Occipital lobe (tissue), 1 donor: ENCODE measurements at regions not wholly inside any gene's neighbourhood (a gene's known extent, or its start where the extent isn't known, plus 50 kb on each side); places are given as distances from the start of the nearest gene placed in this dataset.

Source experiments
- DNase-seq: peaks from one replicate; lab custom pipeline; 2025; lab: John Stamatoyannopoulos, UW

- no peak for DNase-seq
Observed at GRCh38 chr3:88572450-88572849, 422.7 kb downstream of the C3orf38 start.

- no peak for DNase-seq
Observed at GRCh38 chr3:88573472-88573871, 423.7 kb downstream of the C3orf38 start.

DNA sequence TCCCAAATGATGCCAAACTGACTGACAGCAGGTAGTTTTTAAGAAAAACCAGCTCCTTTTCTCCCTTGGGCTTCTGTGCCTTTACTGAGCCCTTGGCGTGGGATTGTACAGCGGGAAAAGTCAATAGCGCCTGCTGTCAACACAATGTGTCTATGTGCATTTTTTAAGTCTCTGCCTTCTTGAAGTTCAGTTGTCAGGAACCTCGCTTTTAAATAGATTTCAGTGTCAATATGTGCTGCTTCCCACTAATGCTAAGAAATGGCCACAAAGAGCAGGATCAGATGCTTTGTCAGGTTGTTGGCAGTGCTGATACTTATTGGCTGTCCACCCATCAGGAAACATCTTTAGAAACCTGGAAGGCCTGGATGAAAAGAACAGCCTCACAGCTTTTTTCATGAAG, 424.4 kb downstream of the C3orf38 start:
- DNase-seq = no peak

DNA sequence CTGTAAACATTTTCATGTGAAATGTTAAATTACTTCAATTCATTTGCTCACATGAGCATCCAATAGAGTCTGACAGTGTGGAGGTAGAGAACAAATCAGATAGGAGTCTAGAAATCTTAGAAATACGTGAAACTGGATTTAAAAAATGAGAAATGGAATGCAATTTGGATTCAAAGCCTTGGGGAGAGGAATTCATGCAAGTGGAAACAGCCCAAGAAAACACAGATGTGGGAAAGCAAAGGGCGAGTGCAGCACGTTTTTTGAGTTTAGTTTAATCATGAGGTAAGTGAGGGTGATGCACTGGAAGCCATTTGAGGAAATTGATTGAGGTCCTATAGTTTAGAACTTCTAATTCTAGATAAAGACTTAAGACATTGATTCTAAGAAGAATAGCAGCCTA, 434.7 kb downstream of the C3orf38 start:
- DNase-seq = no peak

- DNase-seq = no peak
Observed at GRCh38 chr3:88586121-88586640, 436.4 kb downstream of the C3orf38 start.

DNA sequence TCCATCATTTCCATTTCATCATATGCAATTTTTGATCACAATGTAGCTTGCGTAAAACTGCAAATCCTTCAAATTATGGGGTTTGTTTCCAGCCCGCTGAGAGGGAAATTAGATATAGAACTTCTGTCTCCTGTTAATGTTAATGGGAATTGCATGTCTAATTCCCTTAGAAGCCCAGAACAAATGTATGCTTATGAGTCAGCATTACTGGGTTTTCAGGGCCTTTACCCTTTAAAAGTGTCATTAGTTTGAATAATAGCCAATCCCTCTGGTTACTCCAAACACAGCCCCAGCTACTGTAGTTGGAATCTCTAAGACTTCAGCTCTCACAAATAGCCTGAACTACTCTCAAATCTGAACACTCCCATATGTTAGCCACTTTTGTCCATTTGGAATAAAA, 439.4 kb downstream of the C3orf38 start:
- no peak for DNase-seq

DNA sequence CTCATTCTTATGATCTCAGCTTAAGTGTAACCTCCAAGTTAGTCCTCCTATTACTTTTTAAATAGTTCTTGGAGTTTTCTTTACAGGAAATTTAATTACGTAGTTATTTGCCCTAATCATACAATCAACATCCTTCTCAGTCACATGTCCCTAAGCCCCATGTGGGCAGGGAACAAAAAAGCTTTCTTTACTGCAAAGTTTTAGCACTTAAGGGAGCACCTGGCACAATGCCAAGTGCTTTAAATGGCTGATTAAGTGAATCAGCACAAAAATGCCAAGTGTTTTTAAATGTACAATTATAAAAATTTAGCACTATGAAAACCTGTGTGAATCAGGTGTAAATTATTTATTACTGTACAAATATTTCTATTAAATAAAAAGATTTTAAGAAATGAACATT, 445.3 kb downstream of the C3orf38 start:
- no peak for DNase-seq

GRCh38 chr3:88596451-88596850, 446.7 kb downstream of the C3orf38 start:
- DNase-seq = no peak

GRCh38 chr3:88610820-88611219, 461.1 kb downstream of the C3orf38 start:
- no peak for DNase-seq

DNA sequence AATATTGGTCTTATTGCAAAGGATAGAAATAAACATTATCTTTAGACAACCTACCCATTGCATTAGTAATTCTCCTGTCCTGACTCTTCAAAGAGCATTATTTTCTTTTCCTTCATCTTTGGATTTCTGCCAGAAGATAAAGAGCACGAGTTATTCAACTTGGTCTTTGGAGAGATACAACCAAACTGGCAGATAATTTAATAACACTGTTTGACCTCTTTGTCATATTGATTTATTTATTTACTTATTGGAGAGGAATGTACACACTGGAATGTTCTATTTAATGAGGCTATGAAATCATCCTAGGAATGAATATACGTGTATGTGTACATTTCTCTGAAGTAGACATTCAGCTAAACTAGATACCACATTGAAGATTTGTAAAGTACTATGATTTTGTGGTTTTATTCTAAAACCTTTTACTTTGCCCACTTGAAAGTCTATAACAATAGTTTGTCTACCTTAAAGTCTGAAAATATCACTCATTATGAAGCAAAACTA, 462.1 kb downstream of the C3orf38 start:
- DNase-seq = no peak

DNA sequence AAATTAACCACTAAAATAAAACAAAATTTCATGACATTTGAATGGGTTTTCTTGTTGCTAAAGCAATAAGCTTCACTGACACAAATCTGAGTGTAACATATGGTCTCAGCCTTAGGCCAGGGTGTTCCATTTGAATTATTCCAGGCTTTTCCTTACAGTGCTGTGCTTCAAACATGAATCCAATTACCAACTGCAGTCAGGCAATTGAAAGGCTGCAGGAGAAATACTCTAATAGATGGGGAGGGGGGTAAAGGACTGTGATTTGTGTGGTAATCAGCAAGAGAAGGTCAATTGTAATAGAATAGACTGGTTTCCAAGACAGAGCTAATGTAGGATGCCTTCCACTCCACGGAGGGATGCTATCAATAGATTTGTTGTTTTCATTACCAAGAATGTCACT, 466.7 kb downstream of the C3orf38 start:
- no peak for DNase-seq

DNA sequence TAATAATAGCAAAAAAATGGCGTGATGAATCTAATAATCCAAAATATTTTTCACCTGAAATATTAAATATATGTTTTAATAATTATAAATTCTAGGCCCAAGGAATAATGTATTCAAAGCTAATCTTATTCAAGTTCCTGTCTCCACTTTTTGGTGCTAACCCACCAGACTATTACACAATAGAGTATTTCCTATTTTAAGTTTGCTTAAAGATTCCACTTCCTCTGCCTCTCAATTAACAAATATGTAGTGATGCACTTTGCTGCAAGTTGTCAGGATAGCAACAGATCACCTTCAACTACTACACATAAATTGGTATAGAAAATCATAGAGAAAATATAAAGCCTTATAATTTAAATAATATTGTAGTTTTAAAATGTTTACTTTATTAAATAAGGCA, 467.5 kb downstream of the C3orf38 start:
- DNase-seq = no peak

DNA sequence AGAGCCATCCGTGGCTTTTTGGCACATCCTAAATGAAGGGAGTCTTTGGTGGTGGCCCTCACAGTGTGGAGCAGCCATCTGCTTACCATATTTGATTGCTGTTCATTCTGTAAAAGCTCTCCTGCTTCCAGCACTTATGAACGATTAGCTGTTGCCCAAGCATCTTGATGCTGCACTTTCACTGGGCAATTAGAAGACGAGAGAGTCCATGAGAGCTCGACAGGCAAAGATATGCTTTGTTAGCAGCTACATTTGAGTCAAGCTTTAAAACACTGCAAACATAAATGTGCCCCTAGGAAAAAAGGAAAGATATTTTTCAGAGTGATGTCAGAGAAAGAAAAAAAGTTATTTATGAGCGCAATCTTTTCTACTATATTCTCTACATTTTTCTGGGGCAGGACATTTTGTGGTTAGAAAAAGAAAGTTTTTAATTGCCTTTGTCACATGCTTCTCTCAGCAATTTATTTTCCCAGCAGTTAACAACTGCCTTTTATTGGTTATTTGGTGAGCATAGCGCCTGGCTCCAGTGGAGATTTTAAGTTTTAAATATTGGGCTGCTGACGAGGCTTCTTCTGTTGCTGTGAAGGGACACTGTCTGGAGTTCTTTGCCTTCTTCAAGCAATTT, 468.4 kb downstream of the C3orf38 start:
- no peak for DNase-seq

- DNase-seq = no peak
Observed at GRCh38 chr3:88621586-88621985, 471.8 kb downstream of the C3orf38 start.

DNA sequence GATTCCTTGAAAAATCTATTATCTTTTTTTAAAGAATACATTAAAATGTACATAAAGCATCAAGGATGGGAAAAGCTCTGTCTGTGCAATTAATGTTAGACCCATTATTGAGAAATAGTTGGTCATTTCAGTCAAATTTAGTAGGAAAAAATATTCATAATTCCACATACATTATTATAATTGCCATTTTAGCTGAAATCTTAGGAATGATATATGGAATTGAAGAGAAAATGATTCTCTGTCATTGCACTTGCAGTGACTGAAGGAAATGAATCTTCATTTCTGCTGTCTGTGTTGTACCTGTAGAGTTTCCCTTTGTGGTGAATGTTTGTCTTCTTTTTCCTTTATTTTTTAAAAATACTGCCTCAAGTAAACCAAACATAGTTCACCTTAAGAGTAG, 473.9 kb downstream of the C3orf38 start:
- no peak for DNase-seq

DNA sequence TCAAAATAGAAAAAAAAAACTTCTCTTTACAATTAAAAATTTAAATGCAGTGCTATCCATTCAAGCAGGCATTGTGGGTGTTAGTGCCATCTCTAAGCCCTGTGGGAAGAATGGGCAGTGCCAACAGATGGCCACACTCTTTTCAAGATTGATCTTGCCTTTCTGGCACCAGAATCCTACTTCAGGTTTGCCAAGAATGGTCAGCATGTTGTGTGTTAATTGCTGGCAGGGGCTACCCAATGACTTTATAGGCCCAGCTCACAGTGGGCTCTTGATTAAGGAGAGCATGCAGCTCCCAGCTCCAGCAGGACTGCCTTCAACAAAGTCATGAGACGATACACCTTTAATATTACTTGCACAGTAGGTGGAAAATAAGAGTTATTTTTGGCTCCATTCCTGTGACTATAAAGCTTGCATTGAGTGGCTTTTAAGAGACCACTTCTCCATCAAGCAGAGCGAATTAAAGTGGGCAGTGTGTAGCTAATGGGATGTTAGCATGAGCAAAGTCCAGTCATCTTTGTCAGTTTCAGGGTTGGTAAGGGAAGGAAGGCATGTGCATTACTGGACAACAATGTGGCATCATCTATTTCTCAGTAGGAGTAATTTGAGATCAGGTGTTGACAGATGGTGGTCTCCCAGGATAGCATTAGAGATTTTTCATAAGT, 476.8 kb downstream of the C3orf38 start:
- DNase-seq = no peak

DNA sequence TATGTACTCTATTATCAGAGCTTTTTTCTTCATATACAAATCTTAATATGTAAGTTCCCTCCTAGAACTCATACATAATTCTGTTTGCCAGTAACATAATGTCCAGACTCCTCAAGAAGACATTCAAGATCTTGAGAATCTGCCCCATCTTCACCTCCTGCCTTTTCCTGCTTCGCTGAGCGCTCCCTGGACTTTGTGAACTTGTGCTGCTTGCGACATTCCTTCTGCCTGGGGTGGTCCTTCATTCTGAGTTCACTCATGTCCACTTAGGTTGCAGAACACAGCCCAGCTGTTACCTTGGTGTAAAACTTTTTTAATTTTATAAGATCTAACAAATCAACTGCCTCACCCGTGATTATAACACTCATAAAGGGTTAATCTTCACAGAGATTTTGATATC, 478.5 kb upstream of the EPHA3 start:
- no peak for DNase-seq

GRCh38 chr3:88632226-88632625, 475.2 kb upstream of the EPHA3 start:
- no peak for DNase-seq

DNA sequence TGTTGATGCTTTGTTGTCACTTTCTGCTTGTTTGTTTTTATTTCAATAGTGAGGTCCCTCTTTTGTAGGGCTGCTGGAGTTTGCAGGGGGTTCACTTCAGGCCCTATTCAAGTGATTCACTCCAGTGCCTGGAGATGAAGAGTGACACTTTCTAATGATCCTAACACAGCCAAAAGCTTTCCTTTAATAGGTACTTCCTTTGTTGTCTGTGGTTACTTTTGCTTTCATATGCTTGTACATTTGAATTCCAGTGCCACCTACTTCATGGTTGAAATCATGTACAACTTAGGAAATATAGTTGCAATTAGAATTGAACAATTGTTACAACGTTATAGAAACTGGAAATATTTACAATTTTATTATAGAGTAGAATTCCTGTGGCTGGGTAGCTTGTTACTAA, 466.8 kb upstream of the EPHA3 start:
- DNase-seq = no peak

GRCh38 chr3:88641033-88641604, 466.3 kb upstream of the EPHA3 start:
- DNase-seq = no peak

- no peak for DNase-seq
Observed at GRCh38 chr3:88657459-88657858, 450.0 kb upstream of the EPHA3 start.

GRCh38 chr3:88661433-88661824, 446.0 kb upstream of the EPHA3 start:
- DNase-seq = no peak

GRCh38 chr3:88668180-88668579, 439.2 kb upstream of the EPHA3 start:
- no peak for DNase-seq
